DND-41 (cell line): ENCODE measurements at regions not wholly inside any gene's neighbourhood (a gene's known extent, or its start where the extent isn't known, plus 50 kb on each side); places are given as distances from the start of the nearest gene placed in this dataset.

ENCODE experiments used
- ATAC-seq: fragments of 200-7000 bp; cut with Tn5 transposase; 3 replicates; pipeline ENCODE4 v1.9.1; 2021; ENCODE audit warnings: low read depth; ENCODE audit not compliant: insufficient read depth
- DNase-seq: peaks from one replicate; pipeline ENCODE4 v3.0.0-alpha.2; 2020
- H2AFZ ChIP-seq: 2 replicates; pipeline ENCODE4 v1.6.0; 2012; ENCODE audit warnings: low read depth, low read length
- H3K27ac ChIP-seq: 2 replicates; pipeline ENCODE4 v1.5.1; 2012; ENCODE audit warnings: low read length, inconsistent platforms
- H3K27me3 ChIP-seq: fragments of 200-600 bp; sonication (generic); 2 replicates; pipeline ENCODE4 v1.6.0; 2012; ENCODE audit warnings: low read length, mild to moderate bottlenecking, inconsistent platforms; ENCODE audit not compliant: insufficient read depth, poor library complexity
- H3K36me3 ChIP-seq: 2 replicates; pipeline ENCODE4 v1.5.1; 2012; ENCODE audit warnings: low read length, inconsistent platforms; ENCODE audit not compliant: insufficient read depth
- H3K4me1 ChIP-seq: 2 replicates; pipeline ENCODE4 v1.5.1; 2012; ENCODE audit warnings: mild to moderate bottlenecking, low read length; ENCODE audit not compliant: insufficient read depth
- H3K4me2 ChIP-seq: 2 replicates; pipeline ENCODE4 v1.6.0; 2012; ENCODE audit warnings: mild to moderate bottlenecking, moderate library complexity, low read length, inconsistent platforms; ENCODE audit not compliant: insufficient read depth
- H3K4me3 ChIP-seq, 2 experiments: fragments of 200-600 bp in 1 of 2; shearing (Covaris generic) in 1 of 2; 2 replicates each; pipeline ENCODE4 v1.5.1; 2012 to 2016; ENCODE audit warnings: inconsistent platforms in 2 of 2, low read length in 2 of 2, mild to moderate bottlenecking in 2 of 2, low read depth in 1 of 2, moderate library complexity in 1 of 2
- H3K79me2 ChIP-seq: 2 replicates; pipeline ENCODE4 v1.6.0; 2012; ENCODE audit warnings: low read length, inconsistent platforms; ENCODE audit not compliant: insufficient read depth
- H3K9ac ChIP-seq: 2 replicates; pipeline ENCODE4 v1.6.0; 2012; ENCODE audit warnings: low read depth, mild to moderate bottlenecking, inconsistent platforms, low read length, moderate library complexity
- H3K9me3 ChIP-seq: 2 replicates; pipeline ENCODE4 v1.5.1; 2012; ENCODE audit warnings: low read length, moderate library complexity, mild to moderate bottlenecking, inconsistent platforms; ENCODE audit not compliant: insufficient read depth, severe bottlenecking
- H4K20me1 ChIP-seq: 2 replicates; pipeline ENCODE4 v1.6.0; 2012; ENCODE audit warnings: low read length; ENCODE audit not compliant: insufficient read depth
- CTCF ChIP-seq: IDR thresholded peaks from 2 replicates; pipeline ENCODE4 v1.5.1; 2012; ENCODE audit warnings: borderline replicate concordance, low read length, moderate library complexity, mild to moderate bottlenecking; ENCODE audit not compliant: poor library complexity, severe bottlenecking; ENCODE audit errors: extremely low read depth
- EZH2 ChIP-seq: IDR thresholded peaks from 3 replicates; pipeline ENCODE4 v1.6.1; 2012; ENCODE audit warnings: borderline replicate concordance, low read depth, mild to moderate bottlenecking, moderate library complexity, low read length, inconsistent platforms; ENCODE audit not compliant: severe bottlenecking

- no peak overlapping the region for H3K9ac ChIP-seq
These were observed 101.4 kb upstream of the PELI1 start for GRCh38 chr2:64245631-64246030.

GRCh38 chr2:64246962-64247361 lies 102.7 kb upstream of the PELI1 start:
- no peak for ATAC-seq
- Histone ChIP-seq H4K20me1 (no peaks in the 10 kb centered on the region), H3K79me2 (no peaks in the 10 kb centered on the region), H3K27ac (no peak overlapping the region), H3K4me3 (no peak overlapping the region), H3K27me3 (peaks cover 7% of the 10 kb centered on the region), H3K4me2 (no peak overlapping the region), H3K9me3 (no peaks in the 10 kb centered on the region), H3K9ac (no peak overlapping the region), H3K36me3 (no peaks in the 10 kb centered on the region), H3K4me1 (no peaks in the 10 kb centered on the region), H2AFZ (no peak overlapping the region)
- TF ChIP-seq CTCF, result no peak
- no peak for DNase-seq

More at GRCh38 chr2:64245631-64246030, 101.4 kb upstream of the PELI1 start:
- DNase-seq (no peak), ATAC-seq (no peak)
- H3K4me1 ChIP-seq, result no peaks in the 10 kb centered on the region
- no peak for TF ChIP-seq EZH2
- H2AFZ ChIP-seq, result no peak overlapping the region
- H4K20me1 ChIP-seq, result no peaks in the 10 kb centered on the region
- no peaks in the 10 kb centered on the region for H3K9me3 ChIP-seq
- no peaks in the 10 kb centered on the region for H3K36me3 ChIP-seq
- no peak overlapping the region for H3K4me2 ChIP-seq
- peaks cover 7% of the 10 kb centered on the region for H3K27me3 ChIP-seq
- no peaks in the 10 kb centered on the region for H3K79me2 ChIP-seq
- H3K4me3 ChIP-seq, result no peak overlapping the region
- no peak overlapping the region for H3K27ac ChIP-seq

- peaks cover 3% of the 10 kb centered on the region for H3K27me3 ChIP-seq
- no peaks in the 10 kb centered on the region for H3K79me2 ChIP-seq
- no peak overlapping the region for H3K4me3 ChIP-seq
- no peak overlapping the region for H2AFZ ChIP-seq
- H3K27ac ChIP-seq, result no peak overlapping the region
- no peak for TF ChIP-seq CTCF
- no peak for TF ChIP-seq EZH2
- H3K36me3 ChIP-seq, result no peaks in the 10 kb centered on the region
- H3K9me3 ChIP-seq, result no peaks in the 10 kb centered on the region
- no peak overlapping the region for H3K4me2 ChIP-seq
- ATAC-seq (no peak), DNase-seq (no peak)
- H3K4me1 ChIP-seq, result no peaks in the 10 kb centered on the region
- H3K9ac ChIP-seq, result no peak overlapping the region
- no peaks in the 10 kb centered on the region for H4K20me1 ChIP-seq
These were observed 105.2 kb upstream of the PELI1 start for GRCh38 chr2:64249426-64249825.

- Histone ChIP-seq H3K27ac (no peak overlapping the region), H3K36me3 (no peaks in the 10 kb centered on the region), H4K20me1 (no peaks in the 10 kb centered on the region), H3K4me1 (no peaks in the 10 kb centered on the region), H3K4me2 (no peak overlapping the region), H3K9ac (no peak overlapping the region), H3K4me3 (no peak overlapping the region), H3K9me3 (no peaks in the 10 kb centered on the region), H3K27me3 (peaks cover 3% of the 10 kb centered on the region), H3K79me2 (no peaks in the 10 kb centered on the region), H2AFZ (no peak overlapping the region)
- ATAC-seq (no peak), DNase-seq (no peak)
- no peak for TF ChIP-seq EZH2
- no peak for TF ChIP-seq CTCF
These were observed 105.8 kb upstream of the PELI1 start for GRCh38 chr2:64250063-64250462.
